GM19351 (cell line): ENCODE measurements at regions not wholly inside any gene's neighbourhood (a gene's known extent, or its start where the extent isn't known, plus 50 kb on each side); places are given as distances from the start of the nearest gene placed in this dataset.
"Not testable (repeated sequence)": the region's sequence is repeated elsewhere in the genome, so short reads cannot be mapped to it uniquely, and the experiment has no call there.

ENCODE experiments used
- ATAC-seq: cut with Tn5 transposase; IDR thresholded peaks from one replicate; pipeline ENCODE4 v1.9.1; 2021; ENCODE audit warnings: mild to moderate bottlenecking, moderate library complexity; ENCODE audit not compliant: unreplicated experiment

DNA sequence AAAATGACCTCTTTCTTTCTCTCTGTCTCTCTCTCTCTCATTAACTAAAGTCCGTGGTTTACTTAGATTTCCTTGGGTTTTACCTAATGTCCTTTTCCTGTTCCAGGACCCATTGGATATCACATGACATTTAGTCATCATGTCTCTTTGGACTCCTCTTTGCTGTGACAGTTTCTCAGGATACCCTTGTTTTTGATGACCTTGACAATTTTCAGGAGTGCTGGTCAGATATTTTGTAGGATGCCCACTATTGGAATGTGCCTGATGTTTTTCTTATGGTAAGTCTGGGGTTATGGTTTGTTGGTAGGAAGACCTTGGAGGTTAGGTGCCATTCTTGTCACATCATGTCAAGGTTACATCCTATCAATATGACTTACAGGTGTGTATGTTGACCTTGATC lies 199.2 kb upstream of the HTR1E start:
- ATAC-seq, result no peak

DNA sequence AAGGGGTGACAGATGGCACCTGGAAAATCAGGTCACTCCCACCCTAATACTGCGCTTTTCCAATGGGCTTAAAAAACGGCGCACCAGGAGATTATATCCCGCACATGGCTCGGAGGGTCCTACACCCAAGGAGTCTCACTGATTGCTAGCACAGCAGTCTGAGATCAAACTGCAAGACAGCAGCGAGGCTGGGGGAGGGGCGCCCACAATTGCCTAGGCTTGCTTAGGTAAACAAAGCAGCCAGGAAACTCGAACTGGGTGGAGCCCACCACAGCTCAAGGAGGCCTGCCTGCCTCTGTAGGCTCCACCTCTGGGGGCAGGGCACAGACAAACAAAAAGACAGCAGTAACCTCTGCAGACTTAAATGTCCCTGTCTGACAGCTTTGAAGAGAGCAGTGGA lies 205.7 kb upstream of the HTR1E start:
- not testable (repeated sequence) for ATAC-seq

DNA sequence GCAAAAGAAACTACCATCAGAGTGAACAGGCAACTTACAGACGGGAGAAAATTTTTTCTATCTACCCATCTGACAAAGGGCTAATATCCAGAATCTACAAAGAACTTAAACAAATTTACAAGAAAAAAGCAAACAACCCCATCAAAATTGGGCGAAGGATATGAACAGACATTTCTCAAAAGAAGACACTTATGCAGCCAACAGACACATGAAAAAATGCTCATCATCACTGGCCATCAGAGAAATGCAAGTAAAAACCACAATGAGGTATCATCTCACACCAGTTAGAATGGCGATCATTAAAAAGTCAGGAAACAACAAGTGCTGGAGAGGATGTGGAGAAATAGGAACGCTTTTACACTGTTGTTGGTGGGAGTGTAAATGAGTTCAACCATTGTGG lies 206.6 kb upstream of the HTR1E start:
- ATAC-seq, result not testable (repeated sequence)

DNA sequence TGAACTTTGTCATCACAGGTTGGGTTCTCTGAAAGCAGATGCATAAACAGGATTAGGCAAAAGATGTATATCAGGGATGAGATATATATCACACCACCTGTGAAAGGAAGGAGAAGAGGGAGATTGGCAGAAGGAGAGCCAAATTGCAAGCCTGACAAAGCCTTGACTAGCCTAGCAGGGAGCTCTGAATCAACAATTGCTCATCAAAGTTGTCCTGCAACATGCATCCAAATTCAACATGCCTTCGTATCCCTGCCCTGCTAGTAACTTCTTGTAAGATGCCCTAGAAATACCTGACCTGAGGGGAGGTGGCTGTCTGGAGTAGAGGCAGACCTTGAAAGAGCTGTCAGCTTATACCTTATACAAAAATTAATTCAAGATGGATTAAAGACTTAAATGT lies 207.1 kb upstream of the HTR1E start:
- ATAC-seq, result no peak

DNA sequence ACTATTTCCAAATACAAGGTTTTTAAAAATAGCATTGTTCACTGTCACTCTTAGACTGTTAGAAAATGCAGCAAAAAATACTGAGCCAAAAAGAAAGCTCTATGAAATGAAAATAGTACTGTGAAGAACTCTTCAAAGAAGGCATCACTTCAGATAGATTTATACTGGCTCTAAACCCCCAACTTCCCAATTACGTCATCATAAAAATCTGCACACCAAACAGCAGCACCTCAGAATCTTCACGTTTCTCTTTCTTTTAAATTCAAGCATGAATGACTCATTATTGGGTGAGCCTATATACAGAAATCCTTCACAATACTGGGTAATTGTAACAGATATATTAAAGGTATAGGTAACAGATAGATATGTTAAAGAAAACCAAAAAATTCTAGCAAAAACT lies 208.4 kb upstream of the HTR1E start:
- ATAC-seq, result no peak

DNA sequence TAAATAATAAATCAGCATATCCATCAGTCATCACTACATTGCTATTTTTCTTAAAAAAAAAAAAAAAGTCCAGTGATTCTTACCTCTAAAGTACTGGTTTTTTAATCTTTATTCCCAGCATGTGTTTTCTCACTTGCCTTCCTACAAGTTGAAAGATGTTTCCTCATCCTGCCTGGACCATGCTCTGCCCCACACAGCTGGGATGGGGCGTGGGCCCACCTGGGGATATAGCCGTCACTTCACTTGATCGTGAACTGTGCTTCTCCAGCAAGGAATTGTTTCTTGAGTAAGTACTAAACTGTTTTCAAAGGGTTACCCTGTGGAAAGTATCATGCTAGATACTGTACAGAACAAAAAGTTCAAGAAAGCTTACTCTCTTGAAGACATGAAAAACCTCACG lies 212.6 kb upstream of the HTR1E start:
- ATAC-seq, result no peak

DNA sequence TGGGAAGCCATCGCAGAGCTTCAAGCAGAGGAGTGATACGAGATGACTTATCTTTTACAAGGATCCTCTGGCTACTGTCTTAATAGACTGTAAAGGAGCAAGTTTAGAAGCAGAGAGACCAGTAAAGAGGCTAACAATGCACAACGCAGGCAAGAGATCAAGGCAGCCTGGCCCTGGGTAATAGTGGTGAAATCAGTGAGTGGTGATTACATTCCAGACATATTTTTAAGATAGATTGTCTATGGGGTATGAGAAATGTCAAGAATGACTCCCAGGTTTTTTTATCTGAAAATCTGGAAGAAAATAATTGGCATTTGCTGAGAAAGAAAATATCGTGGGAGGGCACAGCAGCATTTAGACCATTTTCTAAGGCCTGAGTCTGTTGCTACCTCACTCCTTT lies 213.6 kb upstream of the HTR1E start:
- ATAC-seq, result no peak

DNA sequence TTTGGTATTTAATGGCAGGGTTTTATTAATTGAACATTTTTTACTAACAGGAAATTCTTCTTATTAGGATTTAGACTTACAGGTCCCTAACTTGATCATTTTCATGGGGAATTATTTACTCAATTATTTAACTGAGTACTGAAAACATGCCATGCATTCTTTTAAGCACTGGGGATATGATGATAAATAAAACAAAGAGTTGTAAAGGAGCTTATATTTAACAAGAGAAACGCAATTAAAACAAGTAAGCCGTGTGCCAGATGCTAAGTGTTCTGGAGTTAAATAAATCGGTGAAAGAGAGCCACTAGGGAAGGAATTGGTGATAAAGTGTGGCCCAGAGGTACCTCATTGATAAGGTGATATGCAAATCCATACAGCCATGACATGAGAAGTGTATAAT lies 214.2 kb upstream of the HTR1E start:
- no peak for ATAC-seq

DNA sequence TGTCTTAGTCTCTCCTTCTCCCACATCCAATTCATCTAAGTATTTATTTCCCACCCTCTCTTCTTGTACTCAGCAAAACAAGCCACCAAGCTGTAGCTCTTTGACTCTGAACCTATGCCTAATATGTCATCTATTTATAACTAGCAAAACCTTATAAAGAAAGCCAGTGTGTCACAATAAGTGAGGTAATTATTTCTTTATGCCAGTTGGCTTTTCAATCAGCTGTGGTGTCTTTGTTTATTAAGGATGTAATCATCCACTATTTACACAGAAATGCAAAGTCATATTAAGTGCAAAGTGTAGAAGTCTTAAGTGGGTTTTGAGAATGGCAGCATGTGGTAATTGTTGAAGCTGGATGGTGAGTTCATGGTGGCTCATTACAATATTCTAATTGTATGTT lies 215.2 kb upstream of the HTR1E start:
- ATAC-seq, result no peak

DNA sequence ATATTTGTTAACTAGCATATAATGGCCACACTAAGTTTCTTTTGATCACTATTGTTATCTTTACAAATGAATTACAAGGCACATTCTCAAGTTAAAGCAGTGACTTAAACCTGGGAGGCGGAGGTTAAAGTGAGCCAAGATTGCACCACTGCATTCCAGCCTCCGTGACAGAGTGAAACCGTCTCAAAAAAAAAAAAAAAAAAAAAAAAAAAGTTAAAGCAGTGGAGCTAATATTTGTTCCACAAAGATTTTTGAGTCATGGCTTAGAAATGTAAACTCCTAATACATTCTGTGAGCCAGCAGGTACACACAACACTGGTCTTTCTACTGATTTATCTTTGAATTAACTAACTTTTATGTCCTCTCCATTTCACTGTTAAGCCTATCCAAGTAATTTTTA lies 221.7 kb upstream of the HTR1E start:
- no peak for ATAC-seq

DNA sequence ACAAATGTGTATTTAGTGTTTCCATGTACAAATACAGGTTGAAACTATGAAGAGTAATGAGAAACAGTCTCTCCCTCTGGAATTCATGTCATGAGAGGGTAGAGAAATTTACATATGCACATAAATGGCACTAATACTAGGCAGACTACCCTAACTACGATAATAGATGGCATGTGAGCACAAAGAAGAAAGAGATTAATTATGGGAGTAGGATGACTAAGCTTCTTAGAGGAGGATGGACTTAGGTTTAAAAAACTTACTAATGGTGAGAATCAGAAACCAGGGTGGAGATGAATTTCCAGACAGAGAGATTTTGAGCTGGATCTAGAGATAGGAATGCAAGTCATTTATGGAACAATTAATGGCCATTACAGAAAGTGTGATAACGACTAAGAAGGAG lies 225.3 kb upstream of the HTR1E start:
- no peak for ATAC-seq

DNA sequence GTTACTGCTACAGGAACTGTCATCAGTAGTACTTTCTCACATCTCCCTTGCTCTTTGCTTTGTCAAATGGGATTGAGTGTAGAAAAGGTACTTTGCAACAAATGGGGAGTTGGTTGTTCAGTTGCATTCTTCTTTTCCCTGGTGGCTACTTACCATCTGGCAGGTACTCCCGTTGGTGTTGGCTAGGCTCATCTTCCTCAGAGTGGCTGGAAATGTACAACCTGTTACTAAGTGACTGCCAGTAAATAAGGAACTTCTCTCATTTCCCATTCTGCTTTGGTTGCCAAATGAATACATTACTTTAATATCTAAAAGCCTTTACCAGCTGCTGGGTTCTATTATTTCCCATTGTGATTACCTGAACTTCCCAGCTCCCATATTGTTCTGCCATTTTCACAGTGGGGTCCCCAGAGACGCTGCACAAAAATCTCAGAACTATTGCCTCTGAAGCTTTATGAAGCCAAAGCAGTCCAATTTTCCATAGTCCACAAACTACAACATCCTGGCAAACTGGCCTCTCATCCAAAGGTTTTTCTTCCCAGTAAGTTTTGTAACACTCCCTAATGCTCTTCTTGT lies 229.7 kb upstream of the HTR1E start:
- ATAC-seq, result no peak

DNA sequence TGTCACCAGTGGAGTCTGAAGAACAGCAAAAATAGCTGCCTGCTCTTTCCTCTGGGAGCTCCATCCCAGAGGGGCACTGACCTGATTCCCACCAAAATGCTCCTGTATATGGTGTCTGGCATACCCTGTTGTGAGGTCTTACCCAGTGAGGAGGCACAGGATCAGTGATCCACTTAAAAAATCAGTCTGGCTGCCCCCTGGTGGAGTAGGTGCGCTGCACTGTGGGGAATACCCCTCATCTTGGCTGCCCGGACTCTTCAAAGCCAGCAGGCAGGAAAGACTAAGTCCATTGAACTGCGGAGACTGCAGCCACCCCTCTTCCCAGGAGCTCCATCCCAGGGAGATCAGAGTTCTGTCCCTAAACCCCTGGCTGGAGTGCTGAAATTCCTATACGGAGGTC lies 230.9 kb upstream of the HTR1E start:
- peak; percentile 82 for ATAC-seq

DNA sequence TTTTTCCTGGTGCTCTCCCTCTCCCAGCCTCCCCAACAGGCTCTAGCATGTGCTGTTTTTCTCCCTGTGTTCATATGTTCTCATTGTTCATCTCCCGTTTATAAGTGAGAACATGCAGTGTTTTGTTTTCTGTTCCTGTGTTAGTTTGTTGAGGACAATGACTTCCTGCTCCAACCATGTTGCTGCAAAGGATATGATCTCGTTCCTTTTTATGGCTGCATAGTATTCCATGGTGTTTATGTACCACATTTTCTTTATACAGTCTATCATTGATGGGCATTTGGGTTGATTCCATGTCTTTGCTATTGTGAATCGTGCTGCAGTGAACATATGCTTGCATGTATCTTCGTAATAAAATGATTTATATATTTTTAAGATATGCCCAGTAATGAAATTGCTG lies 236.1 kb upstream of the HTR1E start:
- ATAC-seq, result not testable (repeated sequence)

DNA sequence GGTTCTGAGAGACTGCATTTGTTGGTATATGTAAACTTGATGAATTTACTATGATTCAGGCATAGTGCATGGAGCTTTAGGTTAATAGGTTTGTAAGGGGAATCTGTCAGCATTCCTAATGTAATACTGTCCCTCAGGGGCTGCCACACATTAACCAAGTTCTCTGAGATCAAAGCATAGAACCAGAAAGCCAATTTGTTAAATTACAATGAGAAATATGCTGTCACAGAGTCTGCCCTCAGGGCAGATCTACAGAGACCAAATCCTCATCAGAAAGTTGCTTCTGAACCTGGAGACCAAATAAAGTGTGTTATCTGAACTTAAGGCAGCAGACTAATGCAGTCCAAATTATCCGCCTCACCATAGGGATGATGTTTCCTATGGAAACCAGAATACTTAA lies 250.8 kb upstream of the HTR1E start:
- no peak for ATAC-seq

DNA sequence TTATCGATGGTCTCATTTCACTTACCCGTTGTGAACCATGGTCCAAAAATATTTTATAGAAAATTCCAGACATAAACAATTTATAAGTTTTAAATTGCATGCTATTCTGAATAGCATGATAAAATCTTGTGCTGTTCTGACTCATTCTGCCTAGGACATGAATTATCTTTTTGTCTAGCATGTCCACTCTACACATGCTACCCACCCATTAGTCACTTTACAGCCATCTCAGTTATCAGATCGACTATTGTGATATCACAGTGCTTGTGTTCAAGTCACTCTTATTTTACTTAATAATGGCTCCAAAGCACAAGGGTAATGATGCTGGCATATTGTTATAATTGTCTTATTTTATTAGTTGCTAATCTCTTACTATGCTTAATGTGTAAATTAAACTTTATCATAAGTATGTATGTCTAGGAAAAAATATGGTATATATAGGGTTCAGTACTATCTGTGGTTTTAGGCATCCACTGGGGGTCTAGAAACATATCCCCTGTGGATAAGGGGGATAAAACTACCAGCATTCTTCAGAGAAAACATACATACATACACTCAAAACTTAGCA lies 252.0 kb upstream of the HTR1E start:
- no peak for ATAC-seq

DNA sequence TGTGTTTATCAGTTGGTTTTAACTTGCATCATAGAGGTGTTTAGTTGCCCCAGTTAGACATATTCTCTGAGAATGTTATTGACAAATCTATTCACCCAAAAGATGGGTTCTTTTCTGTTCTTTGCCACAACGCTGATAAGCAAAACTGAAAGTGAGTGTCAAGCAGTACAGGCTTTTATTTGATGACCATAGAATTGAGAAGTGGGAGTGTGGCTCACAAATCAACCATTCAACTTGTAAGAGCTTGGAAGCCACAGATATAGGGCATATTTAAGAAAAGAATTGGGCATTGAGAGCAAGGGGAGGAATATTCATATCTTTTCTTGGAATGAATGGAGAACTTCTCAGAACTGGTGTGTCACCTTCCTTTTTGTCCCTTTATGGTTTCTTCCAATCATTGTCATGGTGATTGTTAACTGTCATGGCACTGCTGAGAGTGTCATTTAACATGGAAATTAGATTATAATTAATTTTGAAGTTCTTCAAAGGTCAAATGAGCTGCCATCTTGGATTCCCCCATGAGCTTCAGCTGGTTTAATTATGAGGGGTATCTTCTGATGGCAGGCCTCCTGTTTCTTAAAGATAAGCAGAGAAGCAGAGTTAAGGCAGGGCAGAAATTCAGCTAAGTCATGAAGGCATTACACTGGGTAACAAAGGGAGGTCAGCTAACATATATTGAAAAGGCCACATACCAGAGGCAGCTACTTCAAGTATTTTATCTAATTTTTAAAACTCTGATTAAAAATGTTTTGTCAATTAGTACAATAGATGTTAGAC lies 254.0 kb upstream of the HTR1E start:
- ATAC-seq, result no peak

DNA sequence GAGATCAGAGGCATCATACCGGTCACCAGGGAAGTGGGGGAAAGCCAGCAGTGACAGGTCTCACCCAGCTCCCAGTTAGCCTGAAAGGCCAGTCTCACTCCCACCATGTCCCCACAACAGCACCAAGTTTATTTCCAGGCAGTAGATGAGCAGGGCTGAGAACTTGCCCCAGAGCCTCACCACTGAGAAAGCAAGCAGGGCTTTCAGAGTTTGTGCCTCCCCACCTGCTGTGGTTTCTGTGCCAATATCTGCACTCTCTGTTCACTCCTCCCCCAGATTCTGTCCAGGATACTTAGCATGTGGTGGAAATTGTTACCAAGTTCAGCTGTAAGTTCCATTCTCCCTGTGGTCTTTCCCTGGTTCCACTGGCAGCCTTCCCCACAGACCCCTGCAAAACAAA lies 255.0 kb upstream of the HTR1E start:
- no peak for ATAC-seq

DNA sequence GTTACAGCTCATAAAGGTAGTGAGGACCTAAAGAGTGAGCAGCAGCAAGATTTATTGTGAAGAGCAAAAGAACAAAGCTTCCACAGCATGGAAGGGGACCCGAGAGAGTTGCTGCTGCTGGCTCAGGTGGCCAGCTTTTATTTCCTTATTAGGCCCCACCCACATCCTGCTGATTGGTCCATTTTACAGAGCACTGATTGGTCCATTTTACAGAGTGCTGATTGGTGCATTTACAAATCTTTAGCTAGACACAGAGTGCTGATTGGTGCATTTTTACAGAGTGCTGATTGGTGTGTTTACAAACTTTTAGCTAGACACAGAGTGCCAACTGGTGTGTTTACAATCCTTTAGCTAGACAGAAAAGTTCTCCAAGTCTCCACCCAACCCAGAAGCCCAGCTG lies 256.2 kb upstream of the HTR1E start:
- ATAC-seq, result not testable (repeated sequence)

DNA sequence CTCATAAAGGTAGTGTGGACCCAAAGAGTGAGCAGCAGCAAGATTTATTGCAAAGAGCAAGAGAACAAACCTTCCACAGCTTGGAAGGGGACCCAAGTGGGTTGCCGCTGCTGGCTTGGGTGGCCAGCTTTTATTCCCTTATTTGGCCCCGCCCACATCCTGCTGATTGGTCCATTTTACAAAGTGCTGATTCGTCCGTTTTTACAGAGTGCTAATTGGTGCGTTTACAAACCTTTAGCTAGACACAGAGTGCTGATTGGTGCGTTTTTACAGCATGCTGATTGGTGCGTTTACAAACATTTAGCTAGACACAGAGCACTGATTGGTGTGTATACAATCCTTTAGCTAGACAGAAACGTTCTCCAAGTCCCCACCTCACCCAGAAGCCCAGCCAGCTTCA lies 265.2 kb upstream of the HTR1E start:
- ATAC-seq, result not testable (repeated sequence)

DNA sequence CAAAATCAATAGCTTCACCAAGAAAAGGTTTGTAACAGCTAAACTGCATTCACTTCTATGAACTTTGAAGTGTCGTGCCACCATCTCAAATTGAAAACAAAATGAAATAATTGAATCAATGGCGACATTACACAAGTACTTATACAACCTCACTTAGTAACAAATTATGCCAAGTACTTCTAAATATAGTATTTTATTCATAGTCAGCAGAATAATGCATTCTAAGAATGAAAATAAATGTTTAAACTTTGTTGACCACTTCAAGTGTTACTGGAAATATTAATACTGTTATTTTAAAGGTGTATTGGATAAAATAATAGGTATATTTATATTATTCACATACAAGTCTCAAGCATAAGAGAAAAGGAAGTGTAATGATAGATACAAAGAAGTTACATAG lies 280.1 kb upstream of the HTR1E start:
- ATAC-seq, result no peak

DNA sequence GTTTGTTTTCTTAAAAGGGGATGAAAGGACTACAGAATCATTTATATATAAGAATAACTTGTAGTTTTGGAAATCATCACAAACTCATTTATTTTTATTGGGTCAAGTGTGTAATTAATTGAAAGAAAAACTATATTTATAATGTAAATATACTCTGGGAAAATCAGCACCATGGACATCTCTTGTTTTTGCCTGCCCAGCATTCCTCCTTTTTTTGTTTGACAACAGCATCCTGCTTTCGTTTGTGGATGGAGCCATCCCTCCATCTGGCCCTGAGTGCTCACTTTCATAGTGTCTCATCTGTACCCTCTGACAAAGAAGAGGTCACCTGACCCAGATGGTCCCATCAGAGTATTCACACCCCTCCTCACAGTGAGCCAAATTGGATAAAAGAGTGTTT lies 308.2 kb upstream of the HTR1E start:
- ATAC-seq, result no peak

DNA sequence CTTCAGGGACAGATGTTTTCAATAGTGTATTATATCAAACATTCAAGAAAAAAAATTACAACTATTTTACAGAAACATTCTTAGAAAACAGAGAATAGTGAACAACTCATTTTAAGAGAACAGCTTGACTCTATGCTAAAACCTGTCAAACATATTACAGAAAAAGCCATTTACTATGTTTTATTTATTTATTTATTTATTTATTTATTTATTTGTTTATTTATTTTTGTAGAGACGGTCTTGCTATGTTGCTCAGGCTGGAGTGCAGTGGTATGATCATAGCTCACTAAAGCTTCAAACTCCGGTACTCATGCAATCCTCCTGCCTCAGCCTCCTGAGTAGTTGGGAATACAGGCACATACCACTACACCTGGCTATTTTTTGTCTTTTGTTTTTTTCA lies 317.9 kb upstream of the HTR1E start:
- no peak for ATAC-seq
